ENCODE measurements at regions not wholly inside any gene's neighbourhood (a gene's known extent, or its start where the extent isn't known, plus 50 kb on each side); places are given as distances from the start of the nearest gene placed in this dataset.

- TF ChIP-seq CTCF (IDR thresholded peaks at IDR 0.05): no peak
- no peak for TF ChIP-seq POLR2A (IDR thresholded peaks at IDR 0.05)
These were observed 257.0 kb downstream of the ADGRD1 start for GRCh38 chr12:131210506-131211339.

Measured in adrenal gland (tissue), 5 donors.